Mesothelial cell of epicardium (in vitro differentiated cells): ENCODE measurements at regions not wholly inside any gene's neighbourhood (a gene's known extent, or its start where the extent isn't known, plus 50 kb on each side); places are given as distances from the start of the nearest gene placed in this dataset.

ENCODE experiments used
- DNase-seq, 2 experiments: peaks; one replicate each; pipeline ENCODE4 v3.0.0; 2021; ENCODE audit warnings: low spot score in 2 of 2; ENCODE audit not compliant: unreplicated experiment in 2 of 2
- H3K27ac Mint-ChIP-seq: 2 replicates; pipeline ENCODE4 v1.8.0; 2021; ENCODE audit warnings: mixed read lengths
- H3K27me3 Mint-ChIP-seq: 2 replicates; pipeline ENCODE4 v1.8.0; 2021; ENCODE audit warnings: low read depth, mixed read lengths
- H3K36me3 Mint-ChIP-seq: 2 replicates; pipeline ENCODE4 v1.8.0; 2021; ENCODE audit warnings: mixed read lengths
- H3K4me1 Mint-ChIP-seq: 2 replicates; pipeline ENCODE4 v1.8.0; 2021; ENCODE audit warnings: mixed read lengths
- H3K4me3 Mint-ChIP-seq: 2 replicates; pipeline ENCODE4 v1.8.0; 2021; ENCODE audit warnings: mild to moderate bottlenecking, moderate library complexity, mixed read lengths
- H3K9me3 Mint-ChIP-seq: 2 replicates; pipeline ENCODE4 v1.8.0; 2021; ENCODE audit warnings: mixed read lengths
- TF ChIP-seq, protein P1 (sequence below): fragments of 200-600 bp; sonication (generic); IDR thresholded peaks from one replicate; pipeline ENCODE4 v1.5.0; 2021; ENCODE audit warnings: antibody characterized with exemption; ENCODE audit not compliant: unreplicated experiment

DNA sequence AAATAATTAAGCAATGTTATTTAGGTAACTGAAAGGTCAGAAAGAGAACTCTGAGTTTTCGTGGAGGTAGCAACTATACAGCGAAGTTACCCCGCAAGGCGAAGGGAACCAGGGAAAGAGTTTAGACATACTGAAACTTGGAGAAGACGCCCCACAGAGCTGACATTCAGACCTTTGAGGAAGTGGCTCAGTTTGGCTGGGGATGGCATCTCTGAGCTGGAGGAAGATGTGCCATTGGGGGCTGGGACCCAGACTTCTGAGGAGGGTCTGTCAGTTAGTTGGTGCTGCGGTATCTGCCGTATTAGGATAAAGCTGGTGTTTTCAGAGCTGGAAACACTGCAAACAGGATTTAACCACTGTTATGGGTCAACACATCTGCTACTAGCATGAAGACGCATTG, 156.6 kb downstream of the ANKRD50 start:
- TF ChIP-seq, protein P1, sequence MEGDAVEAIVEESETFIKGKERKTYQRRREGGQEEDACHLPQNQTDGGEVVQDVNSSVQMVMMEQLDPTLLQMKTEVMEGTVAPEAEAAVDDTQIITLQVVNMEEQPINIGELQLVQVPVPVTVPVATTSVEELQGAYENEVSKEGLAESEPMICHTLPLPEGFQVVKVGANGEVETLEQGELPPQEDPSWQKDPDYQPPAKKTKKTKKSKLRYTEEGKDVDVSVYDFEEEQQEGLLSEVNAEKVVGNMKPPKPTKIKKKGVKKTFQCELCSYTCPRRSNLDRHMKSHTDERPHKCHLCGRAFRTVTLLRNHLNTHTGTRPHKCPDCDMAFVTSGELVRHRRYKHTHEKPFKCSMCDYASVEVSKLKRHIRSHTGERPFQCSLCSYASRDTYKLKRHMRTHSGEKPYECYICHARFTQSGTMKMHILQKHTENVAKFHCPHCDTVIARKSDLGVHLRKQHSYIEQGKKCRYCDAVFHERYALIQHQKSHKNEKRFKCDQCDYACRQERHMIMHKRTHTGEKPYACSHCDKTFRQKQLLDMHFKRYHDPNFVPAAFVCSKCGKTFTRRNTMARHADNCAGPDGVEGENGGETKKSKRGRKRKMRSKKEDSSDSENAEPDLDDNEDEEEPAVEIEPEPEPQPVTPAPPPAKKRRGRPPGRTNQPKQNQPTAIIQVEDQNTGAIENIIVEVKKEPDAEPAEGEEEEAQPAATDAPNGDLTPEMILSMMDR: no peak
- no peak overlapping the region for H3K27ac Mint-ChIP-seq
- no peak for DNase-seq
- H3K9me3 Mint-ChIP-seq: peaks cover 15% of the 10 kb centered on the region
- no peak overlapping the region for H3K4me3 Mint-ChIP-seq
- no peaks in the 10 kb centered on the region for H3K27me3 Mint-ChIP-seq
- H3K4me1 Mint-ChIP-seq: no peaks in the 10 kb centered on the region
- H3K36me3 Mint-ChIP-seq: peaks cover 4% of the 10 kb centered on the region

DNA sequence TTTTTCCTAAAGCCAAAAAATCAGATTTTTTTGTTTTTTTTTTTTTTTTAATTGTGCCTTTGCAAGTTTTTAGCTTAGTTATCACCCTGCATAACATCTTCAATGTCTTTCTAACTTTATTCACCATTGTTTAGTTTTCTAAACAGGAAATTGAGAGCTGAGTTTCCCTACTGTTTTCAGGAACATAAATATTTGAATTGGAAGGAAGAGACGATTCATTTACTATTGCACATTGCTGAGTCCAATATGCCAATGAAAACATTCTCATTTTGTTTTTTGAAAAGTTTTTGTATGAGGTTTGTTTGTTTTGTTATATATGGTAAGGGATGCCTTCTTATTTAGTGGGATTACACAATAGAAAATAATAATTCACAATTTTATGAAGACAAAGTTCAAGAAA, 148.4 kb downstream of the ANKRD50 start:
- peaks cover 26% of the 10 kb centered on the region for H3K9me3 Mint-ChIP-seq
- peaks cover 6% of the 10 kb centered on the region for H3K36me3 Mint-ChIP-seq
- H3K4me3 Mint-ChIP-seq: no peak overlapping the region
- H3K27ac Mint-ChIP-seq: no peak overlapping the region
- DNase-seq: no peak
- no peaks in the 10 kb centered on the region for H3K27me3 Mint-ChIP-seq
- no peaks in the 10 kb centered on the region for H3K4me1 Mint-ChIP-seq
- TF ChIP-seq, protein P1: no peak

DNA sequence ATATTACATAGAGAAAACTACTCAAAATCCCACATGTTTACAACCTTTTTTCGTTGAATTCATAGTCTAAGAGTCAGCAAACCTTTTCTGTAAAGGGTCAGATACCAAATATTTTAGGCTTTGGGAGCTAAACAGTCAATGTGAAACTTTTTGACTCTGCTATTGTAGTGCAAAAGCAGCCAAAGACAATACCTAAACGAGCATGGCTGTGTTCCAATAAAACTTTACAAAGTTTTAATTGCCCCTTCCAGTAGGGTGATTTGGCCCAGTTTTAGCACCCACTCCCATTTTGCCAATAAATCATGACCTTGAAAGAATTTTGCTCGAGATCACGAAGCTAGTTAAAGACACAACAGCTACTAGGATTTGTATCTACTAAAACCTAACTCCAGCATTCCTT, 147.2 kb downstream of the ANKRD50 start:
- no peaks in the 10 kb centered on the region for H3K27me3 Mint-ChIP-seq
- TF ChIP-seq, protein P1: no peak
- H3K4me3 Mint-ChIP-seq: no peak overlapping the region
- no peaks in the 10 kb centered on the region for H3K4me1 Mint-ChIP-seq
- H3K27ac Mint-ChIP-seq: no peak overlapping the region
- no peak for DNase-seq
- H3K36me3 Mint-ChIP-seq: peaks cover 2% of the 10 kb centered on the region
- H3K9me3 Mint-ChIP-seq: peaks cover 21% of the 10 kb centered on the region

DNA sequence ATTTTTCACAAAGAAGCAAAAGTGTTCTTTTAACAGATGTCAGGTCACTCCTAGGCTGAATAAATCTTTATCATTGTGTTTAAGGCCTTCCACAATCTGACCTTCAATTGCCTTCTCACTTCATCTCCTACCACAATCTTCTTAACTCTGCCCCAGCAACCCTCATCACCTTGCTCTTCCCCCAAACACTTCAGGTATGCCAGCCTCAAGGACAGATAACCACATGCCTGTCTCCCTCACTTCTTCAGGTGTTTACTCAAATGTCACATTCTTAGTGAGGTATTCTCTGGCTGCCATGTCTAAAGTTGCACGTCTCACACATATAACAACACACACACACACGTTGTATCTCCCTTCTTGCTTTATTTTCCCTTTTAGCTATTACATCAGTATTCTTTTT, 146.5 kb downstream of the ANKRD50 start:
- no peak for DNase-seq
- peaks cover 17% of the 10 kb centered on the region for H3K9me3 Mint-ChIP-seq
- no peak overlapping the region for H3K27ac Mint-ChIP-seq

DNA sequence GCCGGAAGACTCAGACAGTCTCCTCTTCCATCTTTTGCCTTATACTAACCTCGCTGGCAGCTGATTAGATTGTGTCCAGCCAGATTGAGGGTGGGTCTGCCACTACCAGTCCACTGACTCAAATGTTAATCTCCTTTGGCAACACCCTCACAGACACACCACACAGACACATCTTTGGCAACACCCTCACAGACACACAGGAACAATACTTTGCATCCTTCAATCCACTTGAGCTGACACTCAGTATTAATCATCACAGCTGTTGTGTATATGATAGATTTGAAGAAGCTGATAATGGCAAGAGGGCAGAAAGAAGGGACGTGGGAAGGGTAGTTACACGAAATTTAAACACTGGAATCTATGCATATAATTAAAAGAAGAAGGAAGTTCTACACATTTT, 139.5 kb downstream of the ANKRD50 start:
- Mint-ChIP-seq H3K4me1 (no peaks in the 10 kb centered on the region), H3K9me3 (peaks cover 18% of the 10 kb centered on the region), H3K27ac (no peak overlapping the region), H3K36me3 (peaks cover 9% of the 10 kb centered on the region), H3K27me3 (no peaks in the 10 kb centered on the region), H3K4me3 (no peak overlapping the region)
- DNase-seq: no peak
- TF ChIP-seq, protein P1: no peak

More for the DNA sequence above, 146.5 kb downstream of the ANKRD50 start:
- no peaks in the 10 kb centered on the region for H3K27me3 Mint-ChIP-seq
- H3K36me3 Mint-ChIP-seq: peaks cover 2% of the 10 kb centered on the region
- no peak overlapping the region for H3K4me3 Mint-ChIP-seq
- TF ChIP-seq, protein P1: no peak
- no peaks in the 10 kb centered on the region for H3K4me1 Mint-ChIP-seq

DNA sequence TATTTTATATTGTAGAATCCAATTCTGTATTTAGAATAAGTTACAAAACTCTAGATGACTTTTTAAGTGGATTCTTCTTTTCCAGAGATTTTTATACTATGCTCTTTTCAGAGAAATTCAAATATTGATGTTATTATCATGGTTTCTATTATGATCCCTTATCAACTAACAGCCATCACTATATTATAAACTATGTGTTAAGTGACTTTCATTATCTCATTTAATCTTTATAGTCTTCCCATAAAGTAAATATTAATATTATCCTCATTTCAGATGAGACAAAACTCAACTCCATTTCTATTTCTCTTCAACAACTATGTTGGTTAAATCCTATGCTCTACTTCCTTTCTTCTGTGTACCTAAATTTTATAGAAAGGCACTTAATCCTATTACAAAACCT, 132.6 kb downstream of the ANKRD50 start:
- TF ChIP-seq, protein P1: no peak
- Mint-ChIP-seq H3K4me3 (no peak overlapping the region), H3K36me3 (peaks cover 24% of the 10 kb centered on the region), H3K27me3 (no peaks in the 10 kb centered on the region), H3K27ac (no peak overlapping the region), H3K4me1 (no peaks in the 10 kb centered on the region), H3K9me3 (peaks cover 51% of the 10 kb centered on the region)
- no peak for DNase-seq
